ENCODE measurements at regions not wholly inside any gene's neighbourhood (a gene's known extent, or its start where the extent isn't known, plus 50 kb on each side); places are given as distances from the start of the nearest gene placed in this dataset.

DNA sequence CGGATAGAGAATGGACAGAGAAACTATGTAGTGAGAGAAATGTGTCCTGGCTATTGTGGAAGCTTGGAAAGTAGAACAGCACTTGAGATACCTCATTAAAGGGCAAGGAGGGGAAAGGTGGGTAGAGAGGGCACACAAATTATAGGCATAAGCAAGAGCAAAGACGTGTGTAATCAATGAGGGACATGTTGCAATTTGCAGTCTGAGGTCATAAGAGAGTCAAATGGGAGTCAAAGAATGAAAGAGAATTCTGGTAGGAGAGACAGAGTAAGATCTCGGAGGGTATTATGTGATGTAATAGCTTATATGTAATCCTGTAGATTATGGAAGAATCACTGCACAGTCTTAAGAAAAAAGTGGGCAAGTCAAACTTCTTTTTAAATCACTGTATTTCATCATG, 312.0 kb upstream of the RGMB start:
- no peak for DNase-seq (ENCODE audit: low spot score)
- TF ChIP-seq, protein P1, sequence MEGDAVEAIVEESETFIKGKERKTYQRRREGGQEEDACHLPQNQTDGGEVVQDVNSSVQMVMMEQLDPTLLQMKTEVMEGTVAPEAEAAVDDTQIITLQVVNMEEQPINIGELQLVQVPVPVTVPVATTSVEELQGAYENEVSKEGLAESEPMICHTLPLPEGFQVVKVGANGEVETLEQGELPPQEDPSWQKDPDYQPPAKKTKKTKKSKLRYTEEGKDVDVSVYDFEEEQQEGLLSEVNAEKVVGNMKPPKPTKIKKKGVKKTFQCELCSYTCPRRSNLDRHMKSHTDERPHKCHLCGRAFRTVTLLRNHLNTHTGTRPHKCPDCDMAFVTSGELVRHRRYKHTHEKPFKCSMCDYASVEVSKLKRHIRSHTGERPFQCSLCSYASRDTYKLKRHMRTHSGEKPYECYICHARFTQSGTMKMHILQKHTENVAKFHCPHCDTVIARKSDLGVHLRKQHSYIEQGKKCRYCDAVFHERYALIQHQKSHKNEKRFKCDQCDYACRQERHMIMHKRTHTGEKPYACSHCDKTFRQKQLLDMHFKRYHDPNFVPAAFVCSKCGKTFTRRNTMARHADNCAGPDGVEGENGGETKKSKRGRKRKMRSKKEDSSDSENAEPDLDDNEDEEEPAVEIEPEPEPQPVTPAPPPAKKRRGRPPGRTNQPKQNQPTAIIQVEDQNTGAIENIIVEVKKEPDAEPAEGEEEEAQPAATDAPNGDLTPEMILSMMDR (IDR thresholded peaks at IDR 0.05; ENCODE audit: extremely low read depth, missing control alignments): no peak

- TF ChIP-seq, protein P1 (IDR thresholded peaks at IDR 0.05; ENCODE audit: extremely low read depth, missing control alignments): no peak
- no peak for DNase-seq (ENCODE audit: low spot score)
Measured at GRCh38 chr5:98463222-98463621, 310.2 kb upstream of the RGMB start.

GRCh38 chr5:98463676-98464075, 309.8 kb upstream of the RGMB start:
- DNase-seq (ENCODE audit: low spot score): no peak
- TF ChIP-seq, protein P1 (IDR thresholded peaks at IDR 0.05; ENCODE audit: extremely low read depth, missing control alignments): no peak

GRCh38 chr5:98464737-98465330, 308.6 kb upstream of the RGMB start:
- TF ChIP-seq, protein P1 (IDR thresholded peaks at IDR 0.05; ENCODE audit: extremely low read depth, missing control alignments): no peak
- no peak for DNase-seq (ENCODE audit: low spot score)

DNA sequence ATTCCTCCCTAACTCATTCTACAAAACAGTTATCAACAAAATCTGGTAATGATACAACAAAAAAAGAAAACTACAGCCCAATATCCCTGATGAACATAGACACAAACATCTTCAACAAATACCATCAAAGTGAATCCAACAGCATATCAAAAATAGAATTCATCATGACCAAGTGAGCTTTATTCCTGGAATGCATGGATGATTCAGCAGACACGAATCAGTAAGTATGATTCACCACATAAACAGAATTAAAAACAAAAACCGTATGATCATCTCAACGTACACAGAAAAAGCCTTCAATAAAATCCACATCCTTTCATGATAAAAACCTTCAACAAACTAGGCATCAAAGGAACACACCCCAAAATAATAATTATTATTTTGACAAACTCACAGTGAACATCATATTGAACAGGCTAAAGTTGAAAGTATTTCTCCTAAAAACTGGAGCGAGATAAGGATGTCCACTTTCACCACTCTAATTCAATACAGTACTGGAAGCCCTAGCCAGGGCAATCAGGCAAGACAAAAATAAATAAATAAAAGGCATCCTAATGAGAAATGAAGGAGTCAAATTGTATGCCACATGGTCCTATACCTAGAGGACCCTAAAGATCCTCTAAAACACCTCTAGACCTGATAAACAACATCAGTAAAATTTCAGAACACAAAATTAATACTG, 305.1 kb upstream of the RGMB start:
- DNase-seq (ENCODE audit: low spot score): no peak
- TF ChIP-seq, protein P1 (IDR thresholded peaks at IDR 0.05; ENCODE audit: extremely low read depth, missing control alignments): no peak

DNA sequence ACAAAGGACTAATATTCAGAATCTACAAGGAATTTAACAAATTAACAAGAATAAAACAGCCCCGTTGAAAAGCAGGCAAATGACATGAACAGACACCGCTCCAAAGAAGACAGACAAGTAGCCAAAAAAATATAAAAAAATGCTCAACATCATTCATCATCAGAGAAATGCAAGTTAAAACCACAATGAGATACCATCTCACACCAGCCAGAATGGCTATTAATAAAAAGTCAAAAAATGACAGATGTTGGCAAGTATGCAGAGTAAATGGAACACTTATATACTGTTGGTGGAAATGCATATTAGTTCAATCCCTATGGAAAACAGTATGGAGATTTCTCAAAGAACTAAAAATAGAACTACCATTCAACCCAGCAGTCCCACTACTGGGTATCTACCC, 302.7 kb upstream of the RGMB start:
- DNase-seq (ENCODE audit: low spot score): no peak
- TF ChIP-seq, protein P1 (IDR thresholded peaks at IDR 0.05; ENCODE audit: extremely low read depth, missing control alignments): no peak

DNA sequence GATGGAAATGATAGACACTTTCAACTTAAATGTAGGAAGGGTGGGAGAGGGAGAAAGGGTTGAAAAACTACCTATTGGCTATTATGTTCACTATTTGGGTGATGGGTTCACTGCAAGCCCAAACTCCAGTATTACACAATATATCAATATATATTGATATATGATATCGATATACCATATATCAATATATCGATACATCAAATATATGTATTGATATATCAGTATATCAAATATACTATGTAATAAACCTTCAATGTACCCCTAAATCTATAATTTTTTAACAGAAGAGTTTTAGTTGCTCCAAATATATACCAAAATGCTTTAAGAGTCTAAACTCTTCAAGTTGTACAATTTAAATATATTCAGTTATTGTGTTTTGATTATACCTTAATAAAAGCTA, 302.0 kb upstream of the RGMB start:
- DNase-seq (ENCODE audit: low spot score): no peak
- TF ChIP-seq, protein P1 (IDR thresholded peaks at IDR 0.05; ENCODE audit: extremely low read depth, missing control alignments): no peak

Measured in GM20000 (cell line).